SK-N-SH (cell line): ENCODE measurements at regions not wholly inside any gene's neighbourhood (a gene's known extent, or its start where the extent isn't known, plus 50 kb on each side); places are given as distances from the start of the nearest gene placed in this dataset.

Source experiments
- CTCF ChIA-PET: fragments of 300-600, 350-600 bp; formaldehyde crosslinking; extraction: SDS; loops from one replicate; lab custom pipeline; 2021; lab: Yijun Ruan, JAX
- POLR2A ChIA-PET: fragments of 350-600 bp; sonication (Branson Sonifier 250); formaldehyde crosslinking; extraction: SDS; loops from one replicate; lab custom pipeline; 2020; ENCODE audit warnings: antibody characterized with exemption, inconsistent platforms; lab: Yijun Ruan, JAX
- DNase-seq: peaks from one replicate; pipeline ENCODE4 v3.0.0; 2012
- H2AFZ ChIP-seq: fragments of 200-600 bp; sonication (generic); 2 replicates; pipeline ENCODE4 v1.8.1; 2016; ENCODE audit warnings: antibody characterized with exemption, mild to moderate bottlenecking, low read depth
- H3F3A ChIP-seq: fragments of 200-600 bp; sonication (generic); replicated peaks from 2 replicates; pipeline ENCODE3; 2016; ENCODE audit warnings: antibody characterized with exemption, mild to moderate bottlenecking; ENCODE audit not compliant: insufficient read depth
- H3K27ac ChIP-seq, 2 experiments: fragments of 200-500 bp in 1 of 2; fragments of 200-600 bp in 1 of 2; sonication (Bioruptor generic) in 1 of 2; sonication (generic), shearing (Covaris generic) in 1 of 2; 2 replicates each; pipeline versions ENCODE4 v1.5.1 to v1.6.1; 2014 to 2016; ENCODE audit warnings: low read depth in 2 of 2, inconsistent platforms in 1 of 2, low read length in 1 of 2, mild to moderate bottlenecking in 1 of 2, mixed read lengths in 1 of 2
- H3K27me3 ChIP-seq: fragments of 200-600 bp; sonication (generic), shearing (Covaris generic); 2 replicates; pipeline ENCODE4 v1.6.1; 2016; ENCODE audit warnings: mixed run types; ENCODE audit not compliant: insufficient read depth
- H3K36me3 ChIP-seq, 2 experiments: fragments of 200-500 bp in 1 of 2; fragments of 200-600 bp in 1 of 2; sonication (Bioruptor generic) in 1 of 2; sonication (generic) in 1 of 2; replicated peaks in 1 of 2; 2 replicates each; pipeline versions ENCODE3 to v1.5.1; 2014 to 2016; ENCODE audit warnings: low read length in 1 of 2, mild to moderate bottlenecking in 1 of 2; ENCODE audit not compliant: insufficient read depth in 2 of 2, control insufficient read depth in 1 of 2
- H3K4me1 ChIP-seq, 2 experiments: fragments of 200-500 bp in 1 of 2; fragments of 200-600 bp in 1 of 2; sonication (Bioruptor generic) in 1 of 2; sonication (generic), shearing (Covaris generic) in 1 of 2; 2 replicates each; pipeline versions ENCODE4 v1.5.1 to v1.6.1; 2014 to 2016; ENCODE audit warnings: low read depth in 1 of 2, low read length in 1 of 2, mixed run types in 1 of 2; ENCODE audit not compliant: insufficient read depth in 2 of 2, control insufficient read depth in 1 of 2
- H3K4me2 ChIP-seq: fragments of 200-600 bp; sonication (generic), shearing (Covaris generic); 2 replicates; pipeline ENCODE4 v1.6.1; 2017; ENCODE audit warnings: mixed run types
- H3K4me3 ChIP-seq, 2 experiments: fragments of 200-500 bp in 1 of 2; fragments of 200-600 bp in 1 of 2; sonication (Bioruptor generic) in 1 of 2; sonication (generic), shearing (Covaris generic) in 1 of 2; 2 replicates each; pipeline versions ENCODE4 v1.5.1 to v1.8.1; 2014 to 2016; ENCODE audit warnings: low read depth in 2 of 2, inconsistent platforms in 1 of 2, low read length in 1 of 2, mild to moderate bottlenecking in 1 of 2, mixed read lengths in 1 of 2, moderate library complexity in 1 of 2
- H3K79me2 ChIP-seq: fragments of 200-600 bp; sonication (generic); 2 replicates; pipeline ENCODE4 v1.8.1; 2017; ENCODE audit warnings: mild to moderate bottlenecking; ENCODE audit not compliant: insufficient read depth
- H3K9ac ChIP-seq: fragments of 200-600 bp; sonication (generic); 2 replicates; pipeline ENCODE4 v1.6.1; 2017; ENCODE audit warnings: mixed run types
- H3K9me2 ChIP-seq: fragments of 200-600 bp; sonication (generic); 2 replicates; pipeline ENCODE4 v1.6.1; 2017; ENCODE audit warnings: mixed run types
- H3K9me3 ChIP-seq: fragments of 200-600 bp; sonication (generic); 2 replicates; pipeline ENCODE4 v1.6.1; 2017; ENCODE audit warnings: mixed run types, mild to moderate bottlenecking, moderate library complexity
- H4K20me1 ChIP-seq: fragments of 200-600 bp; sonication (generic); 2 replicates; pipeline ENCODE4 v1.6.1; 2017; ENCODE audit warnings: mild to moderate bottlenecking, mixed run types; ENCODE audit not compliant: insufficient read depth
- ELF1 ChIP-seq: IDR thresholded peaks from 2 replicates; pipeline ENCODE4 v1.4.0; 2012
- EZH2phosphoT487 ChIP-seq: fragments of 200-600 bp; sonication (generic); IDR thresholded peaks from 2 replicates; pipeline ENCODE4 v1.6.1; 2017; ENCODE audit warnings: low read depth, mixed run types, mild to moderate bottlenecking, antibody characterized with exemption, moderate library complexity, borderline replicate concordance
- FOSL2 ChIP-seq: IDR thresholded peaks from 2 replicates; pipeline ENCODE4 v1.4.0; 2012; ENCODE audit warnings: low read depth, mild to moderate bottlenecking, moderate library complexity, borderline replicate concordance
- GABPA ChIP-seq: IDR thresholded peaks from 2 replicates; pipeline ENCODE4 v1.4.0; 2012; ENCODE audit warnings: low read depth, mild to moderate bottlenecking
- GATA2 ChIP-seq: sonication (generic); formaldehyde crosslinking; IDR thresholded peaks from 2 replicates; pipeline ENCODE4 v1.5.0; 2020; ENCODE audit warnings: mild to moderate bottlenecking, missing genetic modification reagents
- JUND ChIP-seq: IDR thresholded peaks from 2 replicates; pipeline ENCODE4 v1.4.0; 2012
- MAX ChIP-seq: IDR thresholded peaks from 2 replicates; pipeline ENCODE4 v1.4.0; 2012; ENCODE audit warnings: low read depth
- MXI1 ChIP-seq: IDR thresholded peaks from 2 replicates; pipeline ENCODE4 v1.6.1; 2012; ENCODE audit warnings: mild to moderate bottlenecking, low read depth, low read length, improper control_type of control experiment
- PBX3 ChIP-seq: IDR thresholded peaks from 2 replicates; pipeline ENCODE4; 2012
- POLR2AphosphoS5 ChIP-seq: IDR thresholded peaks from 2 replicates; pipeline ENCODE4 v1.6.1; 2012; ENCODE audit warnings: low read depth, low read length
- RAD21 ChIP-seq: IDR thresholded peaks from 2 replicates; pipeline ENCODE4 v1.6.1; 2012; ENCODE audit warnings: mild to moderate bottlenecking, low read length
- RFX5 ChIP-seq: IDR thresholded peaks from 2 replicates; pipeline ENCODE4 v1.6.1; 2012; ENCODE audit warnings: mild to moderate bottlenecking, improper control_type of control experiment, low read length
- RXRA ChIP-seq: IDR thresholded peaks from 2 replicates; pipeline ENCODE4 v1.4.0; 2012; ENCODE audit warnings: low read depth, mild to moderate bottlenecking, borderline replicate concordance
- SIN3A ChIP-seq: IDR thresholded peaks from 2 replicates; pipeline ENCODE4 v1.6.1; 2012; ENCODE audit warnings: low read depth, mild to moderate bottlenecking, low read length, moderate library complexity, borderline replicate concordance
- TAF1 ChIP-seq: IDR thresholded peaks from 2 replicates; pipeline ENCODE4 v1.6.1; 2012; ENCODE audit warnings: low read depth, mild to moderate bottlenecking, low read length, moderate library complexity, borderline replicate concordance
- TCF12 ChIP-seq: IDR thresholded peaks from 2 replicates; pipeline ENCODE4 v1.4.0; 2012
- TEAD4 ChIP-seq: IDR thresholded peaks from 2 replicates; pipeline ENCODE4 v1.4.0; 2012; ENCODE audit warnings: mild to moderate bottlenecking, borderline replicate concordance; ENCODE audit not compliant: insufficient read depth
- USF1 ChIP-seq: IDR thresholded peaks from 2 replicates; pipeline ENCODE4 v1.4.0; 2012; ENCODE audit warnings: low read depth, borderline replicate concordance
- USF2 ChIP-seq: fragments of 150-350 bp; IDR thresholded peaks from 2 replicates; pipeline ENCODE4 v1.6.1; 2017; ENCODE audit warnings: antibody characterized with exemption, low read length, low read depth, borderline replicate concordance
- ZBTB33 ChIP-seq: IDR thresholded peaks from 2 replicates; pipeline ENCODE4 v1.4.0; 2012; ENCODE audit warnings: low read depth, borderline replicate concordance
- WGBS: methylation state at CpG from one replicate; pipeline ENCODE4 v1.1.6; 2017; ENCODE audit warnings: low lambda C conversion rate; 5-methylcytosine and 5-hydroxymethylcytosine counted together

- CTCF ChIA-PET: no interaction called here
- H4K20me1 ChIP-seq: no peaks in the 10 kb centered on the region
- no peak overlapping the region for H3K4me3 ChIP-seq
- no peaks in the 10 kb centered on the region for H3K36me3 ChIP-seq
- no peaks in the 10 kb centered on the region for H3K9me3 ChIP-seq
- H3K4me2 ChIP-seq: no peak overlapping the region
- no peak for TF ChIP-seq JUND
- no peak for TF ChIP-seq GABPA
- TF ChIP-seq USF1: no peak
- no peak for TF ChIP-seq POLR2AphosphoS5
- no peak for TF ChIP-seq RXRA
- TF ChIP-seq FOSL2: no peak
- no peak for TF ChIP-seq ELF1
- no peak for TF ChIP-seq TCF12
- TF ChIP-seq ZBTB33: no peak
- no peak for TF ChIP-seq USF2
- no peak for TF ChIP-seq SIN3A
- TF ChIP-seq RFX5: no peak
- TF ChIP-seq TEAD4: no peak
- no peak for TF ChIP-seq GATA2
- TF ChIP-seq RAD21: no peak
- no peak for TF ChIP-seq TAF1
- no peak for TF ChIP-seq MXI1
- TF ChIP-seq EZH2phosphoT487: no peak
- TF ChIP-seq MAX: no peak
- no peak for TF ChIP-seq PBX3
- TF ChIP-seq, all 33 proteins: peak for 0
- POLR2A ChIA-PET: no interaction called here
- DNase-seq: no peak
- Histone ChIP-seq H3K9me2 (no peaks in the 10 kb centered on the region), H3F3A (no peaks in the 10 kb centered on the region), H3K79me2 (no peaks in the 10 kb centered on the region), H3K9ac (no peak overlapping the region), H3K27me3 (no peaks in the 10 kb centered on the region), H2AFZ (no peak overlapping the region), H3K4me1 (peaks cover 0 to 5% of the 10 kb centered on the region in 2 experiments; a peak in 1 of 4 replicates), H3K27ac (no peak overlapping the region)
- WGBS: 84% methylated on average over 3 of the region's 3 CpGs
Observed at GRCh38 chr5:71993600-71993999, 113.7 kb upstream of the MAP1B start.
